Hematopoietic multipotent progenitor cell treated with erythropoietin and hydrocortisone succinate and interleukin-3 and kit ligand, for 6 days (in vitro differentiated cells): ENCODE measurements at regions not wholly inside any gene's neighbourhood (a gene's known extent, or its start where the extent isn't known, plus 50 kb on each side); places are given as distances from the start of the nearest gene placed in this dataset.

Experiments
- DNase-seq: peaks from one replicate; pipeline ENCODE4 v3.0.0-alpha.2; 2015

DNA sequence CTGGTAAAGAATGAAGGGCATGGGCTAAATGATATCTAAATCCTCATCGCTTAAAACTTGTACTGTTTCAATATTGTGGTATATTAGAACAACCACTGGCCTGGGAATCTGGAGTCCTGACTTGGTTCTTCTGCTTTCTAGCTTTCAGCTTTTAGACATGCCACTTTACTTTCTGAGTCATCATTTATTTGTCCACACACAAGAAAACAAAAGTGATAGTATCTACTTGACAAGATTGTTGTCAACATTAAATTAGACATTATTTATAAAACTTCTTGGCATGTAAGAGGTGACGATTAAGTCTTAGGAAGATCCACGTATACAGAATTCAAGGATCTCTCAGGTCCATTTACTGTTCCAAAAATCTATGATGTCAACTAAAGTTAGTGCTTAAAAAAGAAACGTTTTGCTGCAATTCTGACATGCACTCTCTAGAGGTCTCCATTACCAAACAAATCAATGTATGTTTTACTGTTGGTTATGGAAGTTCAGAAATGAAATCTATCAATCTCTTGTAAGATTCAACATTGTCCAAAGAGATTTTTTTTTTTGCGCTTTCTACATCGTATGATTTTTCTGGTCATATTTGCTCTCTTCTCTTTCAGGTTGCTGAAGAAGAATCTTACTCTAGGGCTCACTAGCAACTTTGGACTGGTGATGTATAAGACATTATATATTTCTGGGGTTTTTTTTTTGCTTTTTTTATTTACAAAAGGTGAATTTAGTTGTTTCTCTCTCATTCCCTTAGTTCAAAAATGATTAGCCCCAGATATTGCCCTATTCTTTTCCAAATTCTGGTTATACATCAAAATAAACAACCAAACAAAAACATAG, 53.6 kb upstream of the DYNC1I1 start:
- DNase-seq = peak; percentile 27

DNA sequence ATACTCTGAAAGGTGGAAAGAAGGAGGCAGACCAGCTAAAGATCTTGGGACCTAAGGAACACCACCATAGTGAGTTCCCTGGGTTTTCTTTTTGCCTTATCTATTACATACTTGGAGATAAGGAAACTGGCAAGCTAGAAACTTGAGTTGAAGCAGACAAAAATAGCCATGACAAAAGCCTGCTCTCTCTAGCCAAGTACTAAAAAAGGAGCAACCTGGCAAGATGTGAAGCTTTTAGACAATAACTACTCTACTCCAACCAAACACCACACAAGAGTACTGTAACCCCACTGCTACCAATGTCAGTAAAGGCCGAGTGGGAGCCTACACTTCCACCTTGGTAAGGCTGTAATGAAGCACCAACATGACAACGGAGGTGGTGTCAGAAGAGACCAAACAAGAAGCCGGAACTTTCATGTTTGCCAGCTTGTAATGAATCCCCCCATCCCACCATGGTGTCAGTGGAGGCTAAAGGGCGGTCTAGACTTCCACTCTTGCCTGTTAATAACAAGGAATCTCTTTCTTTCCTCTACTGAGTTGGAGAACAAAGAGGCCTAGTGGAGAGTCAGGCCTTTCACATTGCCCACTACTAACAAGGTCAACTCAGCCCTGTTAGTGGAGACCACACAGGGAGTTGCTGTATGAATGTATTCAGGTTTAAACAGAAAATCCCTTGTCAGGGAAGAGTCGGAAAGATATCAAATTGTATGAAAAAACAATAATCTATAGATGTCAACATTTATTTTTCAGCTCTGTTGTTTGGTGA, 55.8 kb upstream of the DYNC1I1 start:
- no peak for DNase-seq

DNA sequence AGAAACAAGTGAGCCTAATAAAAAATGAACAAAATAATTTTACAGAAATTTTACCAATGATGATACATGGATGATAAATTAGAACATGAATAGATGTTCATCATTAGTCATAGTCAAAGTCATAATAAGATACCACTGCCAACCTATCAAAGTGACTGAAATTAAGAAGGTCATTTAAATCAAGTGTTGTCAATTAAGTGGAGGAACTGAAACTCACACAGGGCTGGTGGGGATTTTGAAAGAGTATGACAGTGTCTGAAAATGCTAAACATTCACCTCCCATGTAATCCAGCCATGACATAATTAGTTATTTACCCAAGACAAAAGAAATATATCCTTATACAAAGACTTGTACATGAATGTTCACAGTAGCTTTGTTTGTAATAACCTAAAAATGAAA, 57.1 kb upstream of the DYNC1I1 start:
- DNase-seq = no peak

DNA sequence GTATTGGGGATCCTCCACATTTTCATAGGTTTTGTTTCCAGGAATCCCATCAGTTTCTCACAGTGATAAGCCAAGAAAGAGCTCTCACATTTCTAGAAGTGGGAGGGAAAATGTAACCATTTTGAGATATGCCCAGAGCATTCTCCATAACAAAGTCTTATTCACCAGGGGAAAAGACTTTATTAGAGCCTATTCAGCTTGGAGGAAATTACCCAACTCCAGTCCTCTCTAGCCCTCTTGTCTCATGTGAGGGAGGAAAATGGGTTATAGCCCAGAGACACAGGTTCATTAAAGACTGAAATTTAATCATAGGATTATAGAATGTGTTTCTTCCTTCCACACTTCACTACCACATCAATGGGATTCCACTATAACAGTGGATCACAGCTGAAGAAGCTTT, 61.6 kb upstream of the DYNC1I1 start:
- DNase-seq = no peak

DNA sequence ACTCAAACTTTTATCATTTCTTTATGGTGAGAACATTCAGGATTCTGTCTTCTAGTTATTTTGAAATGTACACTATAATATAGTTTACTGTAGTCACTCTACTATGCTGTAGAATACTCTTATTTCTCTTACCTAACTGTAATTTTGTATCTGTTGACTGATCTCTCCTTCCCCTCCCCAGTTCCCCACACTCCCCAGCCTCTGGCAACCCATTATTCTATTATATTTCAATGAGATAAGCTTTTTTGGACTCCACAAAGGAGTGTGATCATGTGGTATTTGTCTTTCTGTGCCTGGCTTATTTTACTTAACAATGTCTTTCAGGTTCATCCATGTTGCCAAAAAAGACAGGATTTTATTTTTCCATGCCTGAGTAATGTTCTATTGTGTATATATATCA, 71.4 kb upstream of the DYNC1I1 start:
- no peak for DNase-seq

DNA sequence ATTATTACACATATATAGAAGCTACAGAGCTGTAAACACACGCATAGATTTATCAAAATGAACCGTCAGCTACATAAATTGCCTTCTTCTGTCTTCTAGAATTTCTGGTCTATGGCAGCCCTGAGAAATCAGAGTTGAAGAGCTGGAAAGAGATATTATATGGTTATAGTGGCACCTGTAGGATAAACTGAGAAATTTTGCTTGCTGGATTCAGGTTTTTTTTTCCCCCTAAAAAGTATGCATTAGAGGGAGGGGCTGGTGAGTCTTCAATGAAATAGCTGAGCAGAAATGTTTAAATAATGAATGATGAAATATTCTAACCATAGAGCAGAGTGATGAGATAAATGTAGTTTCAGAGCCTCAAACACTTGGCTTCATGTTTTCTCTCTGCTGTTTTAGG, 78.0 kb upstream of the DYNC1I1 start:
- no peak for DNase-seq

DNA sequence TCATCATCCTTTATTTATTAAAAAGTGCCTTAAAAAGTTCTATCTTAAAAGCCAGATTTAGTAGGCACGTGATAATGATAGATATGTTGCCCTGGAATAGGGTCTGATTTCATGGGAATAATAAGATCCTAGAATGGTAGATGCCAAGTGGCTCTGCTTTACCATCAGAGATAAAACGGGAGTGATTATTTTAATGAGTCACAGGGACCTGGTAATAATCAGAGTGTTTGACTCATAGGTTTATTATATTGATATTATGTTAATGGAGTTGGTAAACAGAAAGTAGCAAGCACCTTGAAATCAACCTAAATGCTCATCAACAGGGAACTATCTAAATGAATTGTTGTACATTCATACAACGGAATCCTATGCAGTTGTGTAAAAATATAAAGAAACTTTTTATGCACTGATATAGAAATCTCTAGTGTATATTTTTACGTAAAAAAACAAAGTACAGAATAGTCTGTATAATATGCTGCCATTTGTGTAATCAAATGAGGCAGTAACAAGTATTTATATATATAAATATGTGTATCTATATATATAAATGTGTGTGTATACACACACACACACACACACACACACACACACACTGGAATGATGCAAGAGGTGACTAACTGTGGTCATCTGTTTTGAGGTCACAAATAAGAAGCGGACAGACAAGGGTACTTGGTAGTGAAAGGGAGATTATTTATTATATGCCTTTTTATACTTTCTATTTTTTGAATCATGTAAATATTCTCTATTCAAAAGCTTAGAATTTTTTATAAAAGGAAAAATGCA, 78.6 kb upstream of the DYNC1I1 start:
- no peak for DNase-seq

DNA sequence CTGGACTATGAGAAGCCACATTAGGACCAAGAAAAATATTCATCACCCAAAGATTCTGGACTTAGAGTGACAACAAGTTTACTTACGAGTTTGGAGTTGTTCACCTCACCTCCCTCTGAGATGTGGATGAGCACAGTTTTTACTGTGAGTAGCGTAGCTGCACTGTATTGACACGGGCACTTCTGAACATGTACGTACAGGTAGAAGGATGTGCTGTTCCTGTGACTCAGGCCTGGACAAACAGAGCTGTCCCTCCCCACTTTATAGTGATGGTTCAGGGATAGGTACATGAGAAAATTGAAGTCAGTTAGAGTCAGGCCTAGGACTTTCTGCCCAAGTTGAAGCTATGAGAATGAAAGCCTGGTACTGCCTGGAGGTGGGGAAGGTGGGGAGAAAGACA, 80.9 kb upstream of the DYNC1I1 start:
- no peak for DNase-seq

DNA sequence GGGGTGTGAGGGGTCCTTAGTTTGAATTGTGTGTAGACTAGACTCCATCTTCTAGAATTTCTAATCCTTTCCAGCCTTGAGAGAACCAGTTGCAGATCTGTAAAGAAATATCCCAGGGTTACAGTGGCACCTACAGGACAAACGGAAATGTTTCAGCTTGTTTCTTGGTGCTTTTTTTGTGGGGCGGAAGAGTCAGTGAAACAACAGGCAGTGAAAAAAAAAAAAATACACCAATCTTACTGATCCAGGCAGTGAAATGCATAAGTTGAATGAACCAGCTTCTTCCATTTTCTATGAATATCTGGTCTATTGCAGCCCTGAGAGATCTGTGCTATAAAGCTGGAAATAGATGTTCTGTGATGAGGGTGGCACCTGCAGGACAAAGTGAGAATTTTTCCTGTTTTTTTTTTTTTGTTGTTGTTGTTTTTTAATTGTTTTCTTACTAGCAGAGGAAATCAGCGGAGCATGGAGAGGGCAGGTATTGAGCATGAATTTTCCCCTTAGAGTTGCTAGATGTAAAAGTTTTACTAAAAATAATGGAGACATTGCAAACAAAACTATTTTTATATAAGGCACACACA, 81.9 kb upstream of the DYNC1I1 start:
- DNase-seq = peak; percentile 66

DNA sequence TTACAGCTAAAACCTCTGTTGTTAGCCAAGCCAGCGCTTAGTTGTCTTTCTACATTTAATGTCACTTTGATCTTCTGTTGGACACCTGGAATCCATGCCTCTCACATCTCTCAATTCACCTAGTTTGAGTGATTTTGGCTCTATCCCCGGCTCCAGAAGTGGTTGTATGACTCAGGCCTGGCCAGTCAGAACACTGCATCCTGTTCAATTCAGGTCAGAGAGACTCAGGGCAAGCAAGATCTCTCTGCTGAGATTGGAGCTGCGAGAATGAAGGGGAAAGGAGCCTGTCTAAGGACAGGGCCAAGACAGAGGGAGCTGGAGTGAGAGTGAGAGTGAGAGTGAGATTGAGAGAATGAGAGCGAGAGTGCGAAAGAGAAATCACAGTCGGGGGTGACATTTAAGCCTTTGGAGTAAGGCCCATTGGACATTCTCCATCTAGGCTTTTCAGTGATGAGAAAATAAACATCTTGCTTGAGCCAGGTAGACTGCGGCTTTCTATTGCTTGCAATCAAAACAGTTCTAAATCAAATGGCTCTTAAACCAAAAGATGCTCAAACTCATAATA, 83.3 kb upstream of the DYNC1I1 start:
- DNase-seq = no peak

DNA sequence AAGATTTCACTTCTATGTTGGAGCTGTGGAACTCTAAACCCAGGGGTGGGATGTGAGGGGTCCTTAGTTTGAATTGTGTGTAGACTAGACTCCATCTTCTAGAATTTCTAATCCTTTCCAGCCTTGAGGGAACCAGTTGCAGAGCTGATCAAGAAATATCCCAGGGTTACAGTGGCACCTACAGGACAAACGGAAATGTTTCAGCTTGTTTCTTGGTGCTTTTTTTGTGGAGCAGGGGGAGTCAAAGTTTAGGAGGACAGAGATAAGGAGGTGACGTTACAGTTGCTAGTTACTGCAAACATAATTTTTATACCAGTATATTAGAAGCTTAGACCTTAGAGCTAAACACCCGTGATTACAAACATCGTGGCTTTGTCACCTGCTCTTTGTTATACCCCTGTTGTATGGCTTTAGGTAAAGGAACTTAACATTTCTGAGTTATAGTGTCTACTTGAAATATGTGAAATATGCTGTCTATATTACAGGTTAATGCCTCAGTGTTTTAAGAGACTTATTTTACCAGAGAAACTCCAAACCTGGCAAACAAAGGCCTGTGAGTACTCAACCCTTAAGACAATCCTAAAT, 84.5 kb upstream of the DYNC1I1 start:
- DNase-seq = peak; percentile 39

DNA sequence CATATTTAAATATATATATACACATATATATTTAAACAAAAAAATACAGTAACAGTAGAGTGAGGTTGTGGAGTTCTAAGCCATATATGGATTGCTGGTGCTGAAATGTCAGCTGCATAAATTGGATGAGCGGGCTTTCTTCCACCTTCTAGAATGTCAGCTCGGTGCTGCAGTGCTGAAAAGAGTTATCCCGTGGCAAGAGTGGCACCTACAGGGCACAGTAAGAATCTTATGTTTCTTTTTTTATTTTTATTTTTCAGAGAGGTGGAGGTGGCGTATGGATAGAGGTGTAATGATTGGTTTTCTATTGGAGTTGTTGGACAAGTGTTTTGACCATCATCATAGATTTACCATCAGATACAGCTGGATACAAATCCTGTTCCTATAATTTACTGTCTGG, 86.2 kb upstream of the DYNC1I1 start:
- peak; percentile 64 for DNase-seq

DNA sequence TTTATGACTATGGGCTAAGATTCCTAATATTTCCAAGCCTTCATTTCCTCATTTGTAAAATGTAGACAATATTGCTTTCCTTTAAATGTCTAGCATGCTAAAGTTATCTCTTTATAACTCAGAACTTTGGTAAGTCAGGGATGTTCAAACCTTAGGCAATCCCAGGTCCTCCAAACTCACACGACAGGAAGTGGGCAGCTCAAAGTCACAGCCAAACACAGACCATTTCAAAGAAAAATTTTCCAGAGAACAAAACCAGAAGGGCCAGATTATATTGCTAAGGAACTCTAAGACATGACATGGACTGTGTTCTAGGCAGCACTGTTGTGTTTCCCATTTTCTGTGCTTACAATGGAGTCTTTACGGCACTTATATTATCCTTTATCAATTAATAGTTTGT, 87.8 kb upstream of the DYNC1I1 start:
- peak; percentile 3 for DNase-seq

DNA sequence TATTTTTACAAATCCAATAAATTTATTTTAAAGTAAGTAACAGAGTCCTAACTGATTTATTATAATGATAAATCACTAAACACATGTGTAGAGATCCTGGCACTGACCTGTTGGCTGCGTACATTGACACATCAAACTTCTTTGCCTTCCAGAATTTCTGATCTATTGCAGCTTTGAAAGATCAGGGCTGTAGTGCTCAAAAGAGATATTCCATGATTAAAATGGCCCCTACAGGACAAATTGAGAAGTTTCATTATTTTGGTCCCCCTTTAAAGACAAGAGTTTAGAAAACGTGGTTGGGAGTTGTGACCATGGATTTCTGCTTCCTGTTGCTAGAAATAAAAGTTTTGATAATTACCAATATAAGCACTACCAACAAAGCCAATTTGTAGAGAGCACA, 87.7 kb upstream of the PDK4 start:
- DNase-seq = peak; percentile 61

DNA sequence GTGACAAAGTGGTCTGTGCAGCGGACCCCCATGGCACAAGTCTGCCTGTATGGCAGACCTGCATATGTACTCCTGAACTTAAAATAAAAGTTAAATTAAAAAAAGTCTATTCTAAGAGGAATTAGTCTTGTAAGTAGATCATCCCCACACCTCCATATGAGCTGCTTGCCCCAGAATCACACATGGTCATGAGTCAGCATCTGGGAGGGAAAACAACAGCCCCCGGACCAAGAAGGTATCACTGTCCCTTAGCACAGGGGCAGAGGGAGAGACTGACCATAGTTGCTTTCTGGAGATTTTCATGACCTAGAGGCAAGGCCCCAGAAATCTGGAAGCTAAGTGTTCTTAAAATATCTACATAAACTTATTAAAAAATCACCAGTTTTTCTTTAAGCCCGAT, 86.6 kb upstream of the PDK4 start:
- DNase-seq = no peak

DNA sequence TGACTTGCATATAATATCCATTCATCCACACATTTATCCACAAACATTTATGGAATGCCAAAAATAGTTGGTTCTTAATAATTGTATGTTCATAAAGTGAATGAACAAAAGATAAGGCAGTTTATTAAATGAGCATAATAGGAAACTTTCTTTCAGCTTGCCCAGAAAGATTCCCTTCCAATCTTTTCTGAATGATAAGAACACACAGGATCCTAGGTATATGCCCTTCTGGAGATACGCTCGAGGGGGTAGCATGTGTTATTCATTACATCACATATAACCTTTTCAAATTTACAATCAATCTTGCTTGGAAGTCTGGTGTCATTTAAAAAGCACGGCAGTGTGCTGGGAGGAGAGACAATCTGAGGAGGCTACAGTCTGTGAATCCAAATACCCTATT, 80.4 kb upstream of the PDK4 start:
- DNase-seq = no peak

DNA sequence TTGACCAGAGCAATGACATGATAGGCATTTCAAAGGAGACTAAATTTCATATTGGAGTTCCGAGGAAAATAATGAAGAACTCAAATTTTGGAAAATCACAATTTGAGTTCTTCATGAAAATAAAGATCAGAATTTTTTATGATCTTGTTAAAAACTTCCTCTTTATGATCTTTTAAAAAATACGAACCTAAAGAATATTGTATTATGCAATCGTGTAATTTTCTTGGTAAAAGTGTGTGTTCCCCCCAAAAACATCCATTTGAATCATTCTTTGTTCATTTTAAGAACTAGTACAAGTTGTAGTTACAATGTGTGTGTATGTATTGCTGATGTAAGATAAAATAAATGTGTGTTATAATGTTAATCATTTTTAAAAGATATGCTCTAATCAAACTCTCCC, 79.3 kb upstream of the PDK4 start:
- DNase-seq = no peak

DNA sequence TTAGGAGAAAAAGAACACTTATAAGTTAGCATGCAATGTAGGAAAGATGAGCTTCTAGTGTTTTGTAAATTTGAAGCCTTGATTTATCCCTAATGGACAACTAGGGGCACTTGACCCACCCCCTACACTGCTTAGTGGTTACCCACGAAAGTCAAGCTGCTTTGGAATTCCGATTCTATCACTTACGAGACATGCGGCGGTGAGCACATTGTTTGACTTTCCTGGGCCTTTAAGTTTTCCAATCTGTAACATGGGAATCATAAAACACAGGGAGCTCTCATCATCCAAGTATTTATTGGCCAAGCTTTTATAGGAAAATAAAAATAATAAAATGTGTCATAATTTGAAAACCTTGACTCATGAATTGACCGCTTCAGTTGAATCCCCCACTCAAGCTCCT, 78.7 kb upstream of the PDK4 start:
- DNase-seq = no peak

DNA sequence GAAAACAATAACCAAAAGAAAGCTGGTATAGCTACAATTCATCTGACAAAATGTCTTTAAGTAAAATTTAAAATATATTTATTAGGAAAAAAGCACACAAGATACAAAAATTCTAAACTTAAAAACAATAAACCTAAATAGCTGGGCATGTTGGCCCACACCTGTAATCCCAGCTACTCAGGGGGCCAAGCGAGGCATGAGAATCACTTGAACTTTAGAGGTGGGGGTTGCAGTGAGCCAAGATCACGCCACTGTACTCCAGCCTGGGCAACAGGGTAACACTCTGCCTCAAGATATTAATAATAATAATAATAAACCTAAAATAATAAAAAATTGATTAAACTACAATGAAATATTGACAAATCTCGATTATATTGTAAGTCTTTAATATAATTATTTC, 77.8 kb upstream of the PDK4 start:
- DNase-seq = no peak

DNA sequence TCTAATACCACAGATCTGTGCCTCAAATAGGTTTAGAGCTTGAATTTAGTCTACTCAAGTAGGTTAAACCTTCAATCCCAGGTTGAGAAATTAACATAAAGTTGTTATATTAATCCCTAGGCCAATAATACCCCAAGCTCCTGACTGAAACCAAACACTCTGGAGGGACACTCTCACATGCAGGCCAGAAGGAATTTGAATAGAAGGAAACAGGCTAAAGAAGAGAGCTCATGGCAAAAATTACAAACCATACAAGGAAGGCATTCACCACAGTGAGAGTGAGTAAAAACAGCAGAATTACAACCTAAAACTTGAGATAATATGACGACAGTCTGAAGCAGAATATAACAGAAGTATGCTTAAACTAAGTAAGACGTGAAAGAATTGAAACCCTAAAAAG, 76.1 kb upstream of the PDK4 start:
- DNase-seq = no peak

DNA sequence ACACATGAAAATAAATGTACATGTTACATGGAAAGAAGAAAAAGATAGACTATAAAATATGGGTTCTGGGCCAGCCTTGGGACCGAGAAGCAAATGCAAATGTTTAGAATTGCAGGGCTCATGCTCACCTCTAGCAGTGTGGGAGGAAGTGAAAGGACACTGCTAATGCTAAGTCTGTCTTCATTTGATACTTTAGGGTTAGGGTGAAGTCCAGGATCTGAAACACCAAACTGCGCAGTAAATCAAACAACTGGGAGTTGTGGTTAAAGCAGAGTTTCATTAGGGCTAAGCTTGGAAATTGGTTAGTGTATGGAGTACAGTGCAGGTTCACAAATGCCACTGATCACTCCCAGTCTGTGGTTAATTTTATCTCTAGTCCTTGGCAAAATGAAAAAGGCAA, 73.2 kb upstream of the PDK4 start:
- DNase-seq = no peak

DNA sequence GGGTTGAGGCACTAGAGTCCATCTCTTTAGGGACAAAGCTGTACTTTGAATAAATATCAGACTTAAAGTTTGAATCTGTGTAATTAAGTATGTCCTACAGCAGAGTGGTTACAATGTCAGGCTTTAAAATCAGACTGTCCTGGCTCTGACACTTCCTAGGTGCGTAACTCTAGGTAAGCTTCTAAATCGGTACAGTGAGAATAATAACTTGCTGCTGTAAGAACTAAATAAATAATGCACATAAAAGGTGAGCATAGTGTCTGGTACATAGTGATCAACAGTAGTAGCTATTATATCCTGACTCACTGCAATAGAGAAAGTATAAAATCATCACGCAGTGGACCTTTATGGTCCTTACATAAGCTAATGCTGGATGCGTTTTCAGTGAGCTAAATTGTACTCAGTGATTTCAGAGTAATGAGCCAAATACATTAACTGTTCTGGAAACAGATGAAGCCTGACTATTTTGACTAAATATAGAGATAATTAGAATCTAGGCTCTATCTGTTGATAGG, 72.2 kb upstream of the PDK4 start:
- no peak for DNase-seq
